MCF 10A (cell line): ENCODE measurements at regions not wholly inside any gene's neighbourhood (a gene's known extent, or its start where the extent isn't known, plus 50 kb on each side); places are given as distances from the start of the nearest gene placed in this dataset.

Experiments used
- BruUV-seq: library from RNA; stranded (reverse); fragments of 400-500 nt; replicated peaks from 2 replicates; lab custom pipeline; 2021; lab: Mats Ljungman, UMichigan
- CTCF ChIA-PET: fragments of 300-600 bp; sonication (Branson Sonifier 250); formaldehyde crosslinking; extraction: SDS; loops from one replicate; lab custom pipeline; 2021; ENCODE audit warnings: antibody characterized with exemption, inconsistent platforms; lab: Yijun Ruan, JAX
- POLR2A ChIA-PET: fragments of 300-600, 350-650 bp; sonication (Branson Sonifier 250); formaldehyde crosslinking; extraction: SDS; loops from one replicate; lab custom pipeline; 2020; ENCODE audit warnings: antibody characterized with exemption, inconsistent platforms; lab: Yijun Ruan, JAX
- DNase-seq: peaks from one replicate; pipeline ENCODE4 v3.0.0-alpha.2; 2018; ENCODE audit not compliant: unreplicated experiment
- H3K27ac Mint-ChIP-seq: one replicate; pipeline ENCODE4 v1.8.0; 2022; ENCODE audit warnings: mild to moderate bottlenecking, low read depth, mixed read lengths; ENCODE audit not compliant: unreplicated experiment
- H3K27me3 Mint-ChIP-seq: one replicate; pipeline ENCODE4 v1.8.0; 2022; ENCODE audit warnings: mixed read lengths; ENCODE audit not compliant: insufficient read depth, unreplicated experiment
- H3K36me3 Mint-ChIP-seq: one replicate; pipeline ENCODE4 v1.8.0; 2022; ENCODE audit warnings: mild to moderate bottlenecking, moderate library complexity, mixed read lengths; ENCODE audit not compliant: insufficient read depth, unreplicated experiment
- H3K4me1 Mint-ChIP-seq: one replicate; pipeline ENCODE4 v1.8.0; 2022; ENCODE audit warnings: mixed read lengths; ENCODE audit not compliant: insufficient read depth, unreplicated experiment
- H3K4me3 Mint-ChIP-seq: one replicate; pipeline ENCODE4 v1.8.0; 2022; ENCODE audit warnings: mild to moderate bottlenecking, moderate library complexity, mixed read lengths; ENCODE audit not compliant: unreplicated experiment
- H3K9me3 Mint-ChIP-seq: one replicate; pipeline ENCODE4 v1.8.0; 2022; ENCODE audit warnings: mixed read lengths; ENCODE audit not compliant: unreplicated experiment
- CTCF ChIP-seq: fragments of 200-600 bp; IDR thresholded peaks from one replicate; pipeline ENCODE4 v1.8.0; 2022; ENCODE audit warnings: antibody characterized with exemption, mild to moderate bottlenecking; ENCODE audit not compliant: unreplicated experiment
- intact Hi-C: fragments of 100-400 bp; cut with micrococcal nuclease; formaldehyde crosslinking; loops from 2 replicates; pipeline ENCODE4 v1.14.1; 2022

- intact Hi-C loops = no loop called here
- Mint-ChIP-seq H3K4me3 (no peak overlapping the region), H3K27me3 (peaks cover 18% of the 10 kb centered on the region), H3K9me3 (peaks cover 23% of the 10 kb centered on the region), H3K4me1 (no peaks in the 10 kb centered on the region), H3K27ac (no peak overlapping the region), H3K36me3 (no peaks in the 10 kb centered on the region)
- ChIA-PET CTCF (interaction anchor here (1.1 kb wide), 1 partner anchor 50 kb away, joined by 4 read pairs; no protein-coding TSS in a partner anchor), POLR2A (no interaction called here)
- DNase-seq = no peak
- TF ChIP-seq CTCF = no peak
- no TSS peak for BruUV-seq
Observed at GRCh38 chr20:24880356-24880755, 68.7 kb upstream of the CST7 start.

GRCh38 chr20:24890286-24890685, 58.8 kb upstream of the CST7 start:
- intact Hi-C loops = no loop called here
- TF ChIP-seq CTCF = no peak
- BruUV-seq = no TSS peak
- Mint-ChIP-seq H3K4me3 (no peak overlapping the region), H3K27ac (no peak overlapping the region), H3K9me3 (no peaks in the 10 kb centered on the region), H3K27me3 (peaks cover 11% of the 10 kb centered on the region), H3K4me1 (no peaks in the 10 kb centered on the region), H3K36me3 (no peaks in the 10 kb centered on the region)
- DNase-seq = no peak
- CTCF ChIA-PET = interaction anchor here (0.6 kb wide), 1 partner anchor 751 kb away, joined by 3 read pairs; no protein-coding TSS in a partner anchor
- POLR2A ChIA-PET = no interaction called here

- Mint-ChIP-seq H3K9me3 (no peaks in the 10 kb centered on the region), H3K4me1 (no peaks in the 10 kb centered on the region), H3K27me3 (no peaks in the 10 kb centered on the region), H3K36me3 (no peaks in the 10 kb centered on the region), H3K27ac (no peak overlapping the region), H3K4me3 (no peak overlapping the region)
- intact Hi-C loops = no loop called here
- POLR2A ChIA-PET = no interaction called here
- CTCF ChIA-PET = interaction anchor here (0.6 to 0.7 kb wide), 2 partner anchors 43 to 118 kb away, joined by 3 read pairs; no protein-coding TSS in a partner anchor
- no peak for DNase-seq
- TF ChIP-seq CTCF = no peak
- BruUV-seq = no TSS peak
Observed at GRCh38 chr20:24891546-24892393, 57.3 kb upstream of the CST7 start.

GRCh38 chr20:24892522-24892921, 56.5 kb upstream of the CST7 start:
- H3K4me3 Mint-ChIP-seq = no peak overlapping the region
- intact Hi-C loops = no loop called here
- DNase-seq = no peak
- H3K9me3 Mint-ChIP-seq = no peaks in the 10 kb centered on the region
- ChIA-PET CTCF (interaction anchor here (0.7 kb wide), 1 partner anchor 42 kb away, joined by 3 read pairs; no protein-coding TSS in a partner anchor), POLR2A (no interaction called here)
- no peaks in the 10 kb centered on the region for H3K4me1 Mint-ChIP-seq
- H3K27me3 Mint-ChIP-seq = no peaks in the 10 kb centered on the region
- H3K36me3 Mint-ChIP-seq = no peaks in the 10 kb centered on the region
- no peak overlapping the region for H3K27ac Mint-ChIP-seq
- TF ChIP-seq CTCF = no peak
- no TSS peak for BruUV-seq
